Erythroblast (primary cell): ENCODE measurements at regions not wholly inside any gene's neighbourhood (a gene's known extent, or its start where the extent isn't known, plus 50 kb on each side); places are given as distances from the start of the nearest gene placed in this dataset.

Source experiments
- DNase-seq, 2 experiments: peaks; one replicate each; lab custom pipeline; 2025; lab: John Stamatoyannopoulos, UW
- GATA1 ChIP-seq: IDR thresholded peaks from 2 replicates; pipeline ENCODE4 v1.6.1; 2011; ENCODE audit warnings: low read depth, mild to moderate bottlenecking, control low read depth, low read length, moderate library complexity
- POLR2A ChIP-seq: IDR thresholded peaks from 2 replicates; pipeline ENCODE4 v1.6.1; 2011; ENCODE audit warnings: mild to moderate bottlenecking, low read length

- DNase-seq, result no peak
- TF ChIP-seq POLR2A, result no peak
These were observed 104.8 kb upstream of the GJB5 start for GRCh38 chr1:34650090-34650489.

- peak in 1 of 2 experiments; percentile 59 for DNase-seq
- no peak for TF ChIP-seq GATA1
- no peak for TF ChIP-seq POLR2A
These were observed 104.0 kb upstream of the GJB5 start for GRCh38 chr1:34650800-34651199.

- TF ChIP-seq POLR2A (no peak), GATA1 (no peak)
- no peak for DNase-seq
These were observed 101.7 kb upstream of the GJB5 start for GRCh38 chr1:34653110-34653509.

GRCh38 chr1:34655206-34655874 is 99.5 kb upstream of the GJB5 start:
- TF ChIP-seq GATA1, result no peak
- no peak for TF ChIP-seq POLR2A
- no peak for DNase-seq

- TF ChIP-seq POLR2A (no peak), GATA1 (no peak)
- no peak for DNase-seq
These were observed 99.0 kb upstream of the GJB5 start for GRCh38 chr1:34655875-34656240.

- DNase-seq, result no peak
- TF ChIP-seq POLR2A, result no peak
- TF ChIP-seq GATA1, result no peak
These were observed 98.5 kb upstream of the GJB5 start for GRCh38 chr1:34656299-34656698.

- TF ChIP-seq GATA1 (no peak), POLR2A (no peak)
- DNase-seq, result no peak
These were observed 98.1 kb upstream of the GJB5 start for GRCh38 chr1:34656731-34657130.

- no peak for DNase-seq
- no peak for TF ChIP-seq POLR2A
- TF ChIP-seq GATA1, result no peak
These were observed 97.6 kb upstream of the GJB5 start for GRCh38 chr1:34657266-34657665.

GRCh38 chr1:34657849-34658248 is 97.0 kb upstream of the GJB5 start:
- DNase-seq, result no peak
- no peak for TF ChIP-seq GATA1
- no peak for TF ChIP-seq POLR2A

- peak; percentile 93 to 99 for DNase-seq
- peak; percentile 86 for TF ChIP-seq GATA1
- no peak for TF ChIP-seq POLR2A
These were observed 91.8 kb upstream of the GJB5 start for GRCh38 chr1:34663031-34663430.

- no peak for DNase-seq
- TF ChIP-seq GATA1 (no peak), POLR2A (no peak)
These were observed 86.8 kb upstream of the GJB5 start for GRCh38 chr1:34668063-34668462.

- TF ChIP-seq GATA1 (no peak), POLR2A (no peak)
- DNase-seq, result no peak
These were observed 83.9 kb upstream of the GJB5 start for GRCh38 chr1:34670982-34671381.

GRCh38 chr1:34671887-34672286 is 83.0 kb upstream of the GJB5 start:
- DNase-seq, result peak; percentile 11 to 52

GRCh38 chr1:34681480-34682451 is 73.1 kb upstream of the GJB5 start:
- peak; percentile 47 to 67 for DNase-seq
- TF ChIP-seq GATA1 (no peak), POLR2A (no peak)

More at GRCh38 chr1:34671887-34672286, 83.0 kb upstream of the GJB5 start:
- TF ChIP-seq POLR2A (no peak), GATA1 (no peak)
